CD4-positive, CD25-positive, alpha-beta regulatory T cell (primary cell): ENCODE measurements at regions not wholly inside any gene's neighbourhood (a gene's known extent, or its start where the extent isn't known, plus 50 kb on each side); places are given as distances from the start of the nearest gene placed in this dataset.

Experiments
- ATAC-seq, 2 donors: fragments of 150-1000 bp; cut with Tn5 transposase; one replicate each; pipeline ENCODE4 v1.10.0; 2021; ENCODE audit warnings: low read depth in 2 of 2, moderate number of reproducible peaks in 2 of 2, moderate library complexity in 1 of 2
- DNase-seq, 3 donors: peaks; one replicate each; pipeline versions ENCODE4 v3.0.0 to v3.0.0-alpha.2; 2012 to 2022; ENCODE audit warnings: mixed read lengths in 1 of 3
- H3K27ac ChIP-seq: one replicate; pipeline ENCODE4 v1.7.0; 2013; ENCODE audit warnings: mild to moderate bottlenecking, low read length; ENCODE audit not compliant: insufficient read depth, poor library complexity, severe bottlenecking
- H3K27me3 ChIP-seq: one replicate; pipeline ENCODE4 v1.7.0; 2013; ENCODE audit warnings: low read length; ENCODE audit not compliant: control insufficient read depth, insufficient read depth
- H3K36me3 ChIP-seq: one replicate; pipeline ENCODE4 v1.7.0; 2013; ENCODE audit warnings: mild to moderate bottlenecking, low read length, moderate library complexity; ENCODE audit not compliant: control insufficient read depth, insufficient read depth
- H3K4me1 ChIP-seq: 2 replicates; pipeline ENCODE4 v1.7.0; 2013; ENCODE audit warnings: mild to moderate bottlenecking, low read length; ENCODE audit not compliant: insufficient read depth, control insufficient read depth, poor library complexity, severe bottlenecking
- H3K4me3 ChIP-seq: one replicate; pipeline ENCODE4 v1.7.0; 2013; ENCODE audit warnings: low read depth, mild to moderate bottlenecking, low read length, moderate library complexity
- H3K9me3 ChIP-seq, 2 experiments: 1 replicate in 1 of 2; 2 replicates in 1 of 2; pipeline ENCODE4 v1.7.0; 2013; ENCODE audit warnings: low read length in 2 of 2, mild to moderate bottlenecking in 1 of 2, moderate library complexity in 1 of 2; ENCODE audit not compliant: control insufficient read depth in 2 of 2
- H3K27ac Mint-ChIP-seq, 3 donors: one replicate each; pipeline ENCODE4 v1.8.0; 2020 to 2022; ENCODE audit warnings: mild to moderate bottlenecking in 3 of 3, mixed read lengths in 3 of 3, moderate library complexity in 2 of 3
- H3K27me3 Mint-ChIP-seq: one replicate; pipeline ENCODE4 v1.8.0; 2022; ENCODE audit warnings: mild to moderate bottlenecking, mixed read lengths
- H3K36me3 Mint-ChIP-seq: one replicate; pipeline ENCODE4 v1.8.0; 2020; ENCODE audit warnings: mixed read lengths
- H3K4me1 Mint-ChIP-seq, 4 donors: one replicate each; pipeline ENCODE4 v1.8.0; 2020 to 2022; ENCODE audit warnings: mixed read lengths in 4 of 4, mild to moderate bottlenecking in 1 of 4
- H3K4me3 Mint-ChIP-seq, 4 donors: one replicate each; pipeline ENCODE4 v1.8.0; 2020 to 2022; ENCODE audit warnings: mild to moderate bottlenecking in 4 of 4, mixed read lengths in 4 of 4, moderate library complexity in 3 of 4
- H3K9me3 Mint-ChIP-seq, 7 donors: one replicate each; pipeline ENCODE4 v1.8.0; 2020 to 2022; ENCODE audit warnings: mixed read lengths in 7 of 7, mild to moderate bottlenecking in 3 of 7, moderate library complexity in 2 of 7

DNA sequence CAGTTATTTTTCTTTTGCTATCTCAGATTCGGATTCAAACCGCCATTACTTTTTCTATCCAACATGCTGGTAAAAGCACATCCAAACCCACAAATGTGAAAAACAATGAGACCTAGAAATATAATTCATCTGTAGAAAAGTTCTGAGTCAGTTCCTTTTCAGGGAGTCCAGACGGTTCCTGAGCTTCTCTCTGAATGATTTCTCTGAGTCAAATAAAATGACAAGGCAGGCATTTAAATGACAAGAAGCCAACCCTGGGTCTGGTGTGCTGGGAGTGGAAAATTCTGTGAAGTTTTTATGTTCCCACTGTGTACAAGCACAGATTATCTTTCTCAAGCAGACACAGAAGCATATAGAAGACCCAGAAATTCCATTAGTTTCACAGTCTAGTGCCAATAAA lies 96.3 kb upstream of the ANKRD1 start:
- DNase-seq: no peak
- no peaks in the 10 kb centered on the region for H3K36me3 Mint-ChIP-seq
- H3K4me3 ChIP-seq: no peak overlapping the region
- H3K27ac ChIP-seq: no peak overlapping the region
- H3K4me1 ChIP-seq: no peaks in the 10 kb centered on the region
- H3K9me3 Mint-ChIP-seq: peaks cover 0 to 2% (median 0%) of the 10 kb centered on the region in 7 donors
- H3K27ac Mint-ChIP-seq: no peak overlapping the region
- no peaks in the 10 kb centered on the region for H3K36me3 ChIP-seq
- H3K27me3 Mint-ChIP-seq: peaks cover 35% of the 10 kb centered on the region
- ATAC-seq: no peak
- H3K4me1 Mint-ChIP-seq: no peaks in the 10 kb centered on the region
- no peak overlapping the region for H3K4me3 Mint-ChIP-seq
- no peaks in the 10 kb centered on the region for H3K9me3 ChIP-seq
- peaks cover 12% of the 10 kb centered on the region for H3K27me3 ChIP-seq

DNA sequence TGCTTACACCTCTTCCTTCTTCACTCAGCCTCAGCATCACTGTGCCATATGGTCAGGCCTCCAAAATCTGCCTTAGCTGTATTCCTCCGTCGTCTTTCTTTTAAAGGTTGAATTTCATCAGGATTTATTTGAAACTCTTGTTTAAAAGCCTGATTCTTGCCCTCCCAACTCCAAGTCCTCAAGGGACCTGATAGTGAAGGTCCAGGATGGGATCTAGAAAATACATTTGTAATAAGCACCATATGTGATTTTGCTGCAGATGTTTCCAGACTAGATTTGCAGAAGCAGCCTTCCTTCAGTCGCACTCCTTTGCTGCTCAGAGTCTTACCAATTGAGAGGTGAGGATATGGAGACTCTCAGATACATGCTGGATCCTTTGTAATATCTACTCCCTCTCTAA lies 101.0 kb upstream of the ANKRD1 start:
- Histone ChIP-seq H3K36me3 (no peaks in the 10 kb centered on the region), H3K9me3 (no peaks in the 10 kb centered on the region), H3K27me3 (peaks cover 6% of the 10 kb centered on the region), H3K4me1 (no peaks in the 10 kb centered on the region), H3K27ac (no peak overlapping the region), H3K4me3 (no peak overlapping the region)
- DNase-seq: no peak
- H3K4me3 Mint-ChIP-seq: no peak overlapping the region
- peaks cover 15% of the 10 kb centered on the region for H3K27me3 Mint-ChIP-seq
- no peak for ATAC-seq
- H3K27ac Mint-ChIP-seq: no peak overlapping the region
- no peaks in the 10 kb centered on the region for H3K4me1 Mint-ChIP-seq
- peaks cover 0 to 4% (median 1%) of the 10 kb centered on the region in 7 donors for H3K9me3 Mint-ChIP-seq
- no peaks in the 10 kb centered on the region for H3K36me3 Mint-ChIP-seq

DNA sequence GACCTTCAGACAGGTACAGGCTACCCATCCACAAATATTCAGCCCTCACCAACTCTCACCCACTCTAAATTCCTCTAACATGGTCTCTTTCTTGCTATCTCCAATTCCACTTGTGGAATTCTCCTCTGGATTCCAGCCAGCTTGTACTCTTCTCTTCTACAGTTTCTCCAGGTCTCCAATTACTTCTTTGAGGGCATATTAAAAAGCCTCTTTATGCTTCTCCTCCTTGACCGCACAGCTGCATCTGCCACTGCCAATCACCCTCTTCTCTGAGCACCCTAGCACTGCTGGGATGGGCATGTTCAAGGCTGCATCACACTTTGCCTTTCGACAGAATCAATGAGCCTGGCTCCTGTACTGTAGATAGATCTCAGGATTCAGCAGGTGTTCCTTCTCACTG lies 101.5 kb upstream of the ANKRD1 start:
- Histone ChIP-seq H3K4me1 (no peaks in the 10 kb centered on the region), H3K27me3 (peaks cover 6% of the 10 kb centered on the region), H3K9me3 (no peaks in the 10 kb centered on the region), H3K36me3 (no peaks in the 10 kb centered on the region), H3K27ac (no peak overlapping the region), H3K4me3 (no peak overlapping the region)
- no peaks in the 10 kb centered on the region for H3K4me1 Mint-ChIP-seq
- no peak for DNase-seq
- no peak overlapping the region for H3K4me3 Mint-ChIP-seq
- peaks cover 11% of the 10 kb centered on the region for H3K27me3 Mint-ChIP-seq
- no peak for ATAC-seq
- H3K9me3 Mint-ChIP-seq: peaks cover 0 to 5% (median 1%) of the 10 kb centered on the region in 7 donors
- H3K27ac Mint-ChIP-seq: no peak overlapping the region
- H3K36me3 Mint-ChIP-seq: no peaks in the 10 kb centered on the region

DNA sequence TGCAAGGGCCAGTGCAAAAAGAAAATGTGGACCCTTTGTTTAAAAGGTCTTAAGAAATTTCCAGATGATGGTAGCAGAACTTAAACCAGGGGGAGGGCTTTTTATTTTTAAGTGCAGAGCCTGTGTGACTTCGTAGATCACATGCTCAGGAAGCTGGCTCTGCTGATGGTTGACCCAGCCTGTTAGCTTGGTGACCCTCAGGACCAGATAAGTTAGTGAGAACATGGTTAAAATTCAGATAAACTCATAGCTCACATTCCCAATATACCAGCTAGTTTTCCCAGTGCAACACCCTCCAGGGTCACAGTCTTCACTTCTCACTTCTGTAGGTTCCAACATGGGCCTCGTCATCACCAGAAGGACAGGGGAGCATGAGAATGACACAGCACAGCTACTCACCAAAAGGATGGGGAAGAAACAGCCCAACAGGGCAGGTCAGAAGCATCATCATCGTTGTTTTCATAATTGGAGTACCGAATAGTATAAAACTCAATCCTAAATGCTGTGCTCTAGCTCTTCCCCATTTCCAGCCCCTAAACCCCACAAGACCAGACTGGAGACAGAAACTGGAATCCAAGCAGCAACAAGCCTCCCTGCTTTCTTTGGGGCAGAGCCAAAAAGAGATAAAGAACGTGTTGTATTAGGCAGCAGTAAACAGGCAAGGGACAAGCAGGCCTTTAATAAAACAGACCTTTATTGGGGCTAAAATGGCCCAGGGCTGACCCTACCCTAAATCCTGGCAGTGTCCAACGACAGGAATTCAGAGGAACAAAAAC lies 102.2 kb upstream of the ANKRD1 start:
- Mint-ChIP-seq H3K27ac (peak overlapping the region in 1 of 3 donors; percentile 54), H3K4me3 (no peak overlapping the region)

DNA sequence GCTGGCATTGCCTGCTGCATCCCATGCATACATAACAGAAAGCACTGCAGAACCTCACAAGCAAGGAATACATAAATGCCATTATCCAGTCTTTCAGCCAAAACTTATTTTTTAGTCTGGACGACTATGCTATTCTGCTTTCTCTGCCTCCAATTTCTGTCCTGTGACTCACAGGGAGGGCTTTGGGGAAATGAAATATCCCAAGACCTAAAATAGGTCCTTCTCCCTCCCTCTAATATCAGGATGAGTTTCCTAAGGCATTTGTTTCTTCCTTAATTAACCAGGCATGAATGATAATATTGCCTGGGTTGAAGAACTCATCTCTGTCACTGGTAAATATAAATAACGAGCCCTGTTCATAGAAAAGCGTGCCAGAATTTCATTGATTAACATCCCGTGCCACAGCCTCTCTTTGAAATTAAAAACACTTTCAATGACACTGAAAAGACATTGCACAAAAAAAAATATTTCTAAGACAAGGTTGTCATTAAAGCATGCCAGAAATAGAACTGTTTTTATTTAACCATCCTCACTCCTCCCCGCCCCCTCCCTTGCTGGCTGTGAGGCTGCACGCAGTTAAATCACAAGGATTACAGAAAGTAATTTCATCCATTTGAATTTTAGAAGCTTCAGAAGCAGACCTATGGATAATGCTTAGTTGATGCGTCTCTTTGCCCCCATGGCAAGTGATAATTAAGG lies 103.0 kb upstream of the ANKRD1 start:
- Histone ChIP-seq H3K4me1 (no peaks in the 10 kb centered on the region), H3K36me3 (no peaks in the 10 kb centered on the region), H3K9me3 (no peaks in the 10 kb centered on the region), H3K27ac (no peak overlapping the region), H3K4me3 (no peak overlapping the region), H3K27me3 (peaks cover 4% of the 10 kb centered on the region)
- H3K36me3 Mint-ChIP-seq: no peaks in the 10 kb centered on the region
- ATAC-seq (no peak), DNase-seq (no peak)
- H3K4me1 Mint-ChIP-seq: no peaks in the 10 kb centered on the region
- peaks cover 0 to 7% (median 2%) of the 10 kb centered on the region in 7 donors for H3K9me3 Mint-ChIP-seq
- no peak overlapping the region for H3K27ac Mint-ChIP-seq
- H3K27me3 Mint-ChIP-seq: peaks cover 5% of the 10 kb centered on the region
- no peak overlapping the region for H3K4me3 Mint-ChIP-seq

More for the DNA sequence above, 102.2 kb upstream of the ANKRD1 start:
- Mint-ChIP-seq H3K36me3 (no peaks in the 10 kb centered on the region), H3K27me3 (peaks cover 9% of the 10 kb centered on the region), H3K4me1 (no peaks in the 10 kb centered on the region), H3K9me3 (peaks cover 0 to 5% (median 2%) of the 10 kb centered on the region in 7 donors)
- Histone ChIP-seq H3K4me3 (no peak overlapping the region), H3K9me3 (no peaks in the 10 kb centered on the region), H3K4me1 (no peaks in the 10 kb centered on the region), H3K27me3 (peaks cover 6% of the 10 kb centered on the region), H3K27ac (no peak overlapping the region), H3K36me3 (no peaks in the 10 kb centered on the region)
- no peak for ATAC-seq
- DNase-seq: no peak

DNA sequence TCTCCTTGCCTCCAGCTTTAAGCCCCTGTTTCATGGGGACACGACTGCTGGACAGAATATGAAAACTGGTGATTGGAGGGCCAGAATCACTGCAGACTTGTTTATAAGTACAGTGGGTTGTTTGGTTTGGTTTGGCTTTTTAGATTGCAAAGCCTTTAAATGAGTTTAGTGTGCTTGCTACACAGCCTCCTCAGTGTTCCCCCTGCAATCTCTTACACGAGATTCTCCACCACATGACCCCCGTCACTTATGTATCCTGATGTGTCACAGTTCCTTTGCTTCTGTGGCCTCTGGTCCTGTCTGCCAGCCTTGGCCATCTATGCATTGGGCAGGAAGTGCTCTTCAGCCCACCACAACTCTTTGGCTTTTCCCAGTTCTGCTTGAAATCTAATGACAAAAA lies 103.7 kb upstream of the ANKRD1 start:
- Histone ChIP-seq H3K4me3 (no peak overlapping the region), H3K27ac (no peak overlapping the region), H3K36me3 (no peaks in the 10 kb centered on the region), H3K27me3 (peaks cover 4% of the 10 kb centered on the region), H3K9me3 (no peaks in the 10 kb centered on the region), H3K4me1 (no peaks in the 10 kb centered on the region)
- ATAC-seq (no peak), DNase-seq (no peak)
- Mint-ChIP-seq H3K27me3 (peaks cover 5% of the 10 kb centered on the region), H3K9me3 (peaks cover 0 to 9% (median 2%) of the 10 kb centered on the region in 7 donors), H3K36me3 (no peaks in the 10 kb centered on the region), H3K4me3 (no peak overlapping the region), H3K27ac (no peak overlapping the region), H3K4me1 (no peaks in the 10 kb centered on the region)

DNA sequence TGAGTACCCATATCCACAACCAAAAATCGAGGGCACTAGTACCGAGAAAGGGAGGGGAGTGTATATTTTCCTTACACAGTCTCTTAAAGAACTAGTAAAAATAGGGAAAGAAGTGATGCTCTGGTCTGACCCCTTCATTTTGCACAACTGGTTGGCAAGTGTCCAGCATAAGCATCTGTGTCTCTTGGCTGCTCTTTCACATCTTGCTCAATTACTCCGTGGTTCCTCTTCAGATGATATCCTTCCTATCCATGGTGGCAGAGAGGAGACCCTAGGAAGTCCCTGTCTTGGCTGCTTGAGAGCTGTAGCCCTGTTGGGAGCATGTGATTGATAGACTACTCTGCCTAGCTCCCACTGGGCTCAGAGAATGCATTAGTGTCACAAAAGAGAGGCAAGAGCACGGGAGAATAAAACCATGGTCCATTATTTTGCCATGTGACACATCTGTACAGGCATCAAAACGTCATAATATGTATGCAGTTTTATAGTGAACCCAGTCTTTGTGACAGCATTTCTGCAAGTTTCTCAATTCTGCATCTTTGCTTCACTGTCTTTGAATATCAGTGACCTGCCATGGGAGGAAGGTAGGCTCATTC lies 111.8 kb upstream of the ANKRD1 start:
- no peak overlapping the region for H3K4me3 Mint-ChIP-seq
- peaks cover 8% of the 10 kb centered on the region for H3K4me1 ChIP-seq
- H3K27me3 Mint-ChIP-seq: no peaks in the 10 kb centered on the region
- no peaks in the 10 kb centered on the region for H3K9me3 ChIP-seq
- no peaks in the 10 kb centered on the region for H3K27me3 ChIP-seq
- H3K4me1 Mint-ChIP-seq: peaks cover 7 to 14% (median 9%) of the 10 kb centered on the region in 4 donors
- H3K9me3 Mint-ChIP-seq: peaks cover 0 to 8% (median 2%) of the 10 kb centered on the region in 7 donors
- H3K36me3 ChIP-seq: no peaks in the 10 kb centered on the region
- H3K27ac Mint-ChIP-seq: peak overlapping the region in 1 of 3 donors; percentile 49
- H3K27ac ChIP-seq: no peak overlapping the region
- ATAC-seq (no peak), DNase-seq (no peak)
- H3K36me3 Mint-ChIP-seq: no peaks in the 10 kb centered on the region
- no peak overlapping the region for H3K4me3 ChIP-seq
